ENCODE measurements at regions not wholly inside any gene's neighbourhood (a gene's known extent, or its start where the extent isn't known, plus 50 kb on each side); places are given as distances from the start of the nearest gene placed in this dataset.

DNA sequence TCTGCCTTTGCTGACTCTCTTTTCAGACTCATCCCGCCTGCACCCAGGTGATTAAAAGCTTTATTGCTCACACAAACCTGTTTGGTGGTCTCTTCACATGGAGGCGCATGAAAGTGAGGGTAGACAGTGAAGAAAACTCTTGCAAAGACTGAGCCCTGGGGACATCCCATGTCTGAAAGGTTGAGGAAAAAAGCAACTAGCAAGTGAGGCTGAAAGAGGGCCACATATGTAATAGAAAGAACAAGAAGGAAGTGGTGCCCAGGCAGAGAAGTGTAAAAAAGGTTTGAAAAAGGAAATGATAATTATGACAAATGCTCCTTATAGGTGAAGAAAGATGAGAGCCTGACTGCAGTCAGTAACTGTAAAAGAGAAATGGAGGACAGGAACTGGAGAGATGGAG lies 115.9 kb upstream of the NEK7 start:
- DNase-seq (ENCODE audit: low spot score): no peak

DNA sequence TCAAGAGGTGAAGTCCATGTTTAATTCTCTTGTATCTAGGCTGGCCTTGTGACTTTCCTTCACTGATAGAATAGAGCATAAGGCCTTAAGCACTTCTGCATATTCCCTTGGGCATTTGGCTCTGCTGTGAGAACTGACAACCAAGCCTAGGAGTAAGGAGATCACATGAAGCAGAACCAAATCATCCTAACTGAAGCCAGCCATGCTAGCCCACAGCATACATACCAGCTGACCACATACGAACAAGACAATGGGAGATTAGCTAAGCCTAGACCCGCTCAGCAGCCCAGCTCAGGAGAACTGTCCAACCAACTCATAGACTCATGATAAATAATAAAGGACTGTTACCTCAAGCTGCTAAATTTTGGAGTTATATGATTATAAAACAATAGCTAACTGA lies 114.6 kb upstream of the NEK7 start:
- no peak for DNase-seq (ENCODE audit: low spot score)

DNA sequence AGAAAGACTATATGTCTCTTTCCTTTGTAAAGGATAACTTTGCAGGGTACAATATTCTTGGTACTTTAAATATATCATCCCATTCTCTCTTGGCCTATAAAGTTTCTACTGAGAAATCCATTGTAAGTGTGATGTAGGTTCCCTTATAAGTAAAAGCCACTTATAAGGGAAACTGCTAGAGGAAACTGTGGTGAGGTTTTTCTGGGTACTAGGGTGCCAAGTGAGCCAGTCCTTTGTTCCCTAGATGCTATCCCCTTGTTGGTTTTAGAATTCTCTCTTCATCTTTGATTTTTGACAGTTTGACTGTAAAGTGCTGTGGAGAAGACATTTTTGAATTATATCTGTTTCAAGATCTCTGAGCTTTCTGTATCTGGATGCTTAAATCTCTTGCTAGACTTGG lies 108.9 kb upstream of the NEK7 start:
- no peak for DNase-seq (ENCODE audit: low spot score)

DNA sequence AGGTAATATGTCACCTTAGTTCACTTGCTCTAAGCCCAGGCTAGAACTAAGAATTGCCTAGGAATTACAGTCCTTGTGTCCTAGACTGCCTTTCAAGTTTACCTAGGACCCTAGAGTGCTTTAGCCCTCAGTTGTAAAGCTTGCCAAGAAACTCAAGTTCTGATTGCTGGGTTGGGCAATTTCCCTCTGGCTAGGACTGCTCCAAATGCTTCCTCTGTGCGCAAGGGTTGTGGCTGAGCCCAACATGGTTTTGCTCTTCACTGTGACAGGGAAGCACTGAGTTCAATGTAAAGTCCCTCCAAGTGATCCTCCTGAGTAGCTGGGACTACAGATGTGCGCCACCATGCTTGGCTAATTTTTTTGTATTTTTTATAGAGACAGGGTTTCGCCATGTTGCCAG lies 102.3 kb upstream of the NEK7 start:
- DNase-seq (ENCODE audit: low spot score): no peak

DNA sequence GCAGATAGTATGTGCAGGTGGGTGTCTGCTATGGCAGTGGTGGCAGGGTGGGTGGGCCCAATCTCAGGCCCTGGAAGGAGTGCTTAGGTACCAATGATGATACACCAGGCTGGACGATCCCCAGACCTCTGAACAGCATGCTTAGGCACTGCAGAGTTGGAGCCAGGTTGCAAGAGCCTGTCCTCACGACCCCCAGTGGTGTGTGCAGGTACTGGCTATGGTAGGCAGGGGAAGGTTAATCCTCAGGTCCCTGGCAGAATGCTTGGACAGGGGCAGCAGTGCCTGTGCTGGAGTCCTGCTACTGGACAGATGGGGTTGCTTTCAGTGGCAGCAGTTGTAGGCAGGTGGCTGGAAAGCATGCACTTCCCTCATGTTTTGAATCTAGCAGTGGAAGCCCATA lies 100.5 kb upstream of the NEK7 start:
- peak; percentile 46 for DNase-seq (ENCODE audit: low spot score)

DNA sequence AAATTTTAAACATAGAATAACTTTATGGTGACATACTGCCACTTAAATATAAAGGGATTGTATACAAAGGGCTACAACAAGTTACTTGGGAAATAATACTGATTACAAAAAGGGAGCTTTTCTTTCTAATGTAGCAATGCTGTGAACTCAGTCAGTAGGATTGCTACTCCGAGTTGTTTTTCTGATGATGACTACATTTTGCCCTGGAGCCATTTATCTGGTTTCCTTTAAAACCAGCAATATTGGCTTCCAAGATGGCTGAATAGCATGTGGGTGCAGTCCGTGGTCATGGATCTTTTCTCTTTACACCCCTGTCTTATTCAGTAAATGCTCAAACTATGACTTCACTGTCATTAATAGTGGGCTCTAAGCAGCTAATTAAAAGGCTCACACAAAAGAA lies 92.6 kb upstream of the NEK7 start:
- no peak for DNase-seq (ENCODE audit: low spot score)

DNA sequence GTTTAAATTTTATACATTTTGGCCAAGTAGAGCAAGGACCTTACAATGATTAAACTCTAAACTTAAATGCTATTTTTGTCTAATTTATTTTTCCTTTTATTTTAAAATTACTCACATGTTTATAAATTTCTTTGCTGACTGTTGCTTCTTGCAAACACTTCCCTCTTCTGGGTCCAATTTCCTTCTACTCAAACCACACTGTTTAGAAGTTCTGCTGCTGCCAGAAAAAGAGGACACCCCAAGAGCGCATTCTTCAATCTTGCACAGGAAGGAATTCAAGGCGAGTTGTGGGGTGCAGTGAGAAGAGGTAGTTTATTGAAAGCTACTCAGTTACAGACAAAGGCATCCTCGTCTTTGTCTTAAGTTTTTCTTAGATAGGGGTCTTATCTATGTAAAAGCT lies 88.5 kb upstream of the NEK7 start:
- DNase-seq (ENCODE audit: low spot score): no peak

DNA sequence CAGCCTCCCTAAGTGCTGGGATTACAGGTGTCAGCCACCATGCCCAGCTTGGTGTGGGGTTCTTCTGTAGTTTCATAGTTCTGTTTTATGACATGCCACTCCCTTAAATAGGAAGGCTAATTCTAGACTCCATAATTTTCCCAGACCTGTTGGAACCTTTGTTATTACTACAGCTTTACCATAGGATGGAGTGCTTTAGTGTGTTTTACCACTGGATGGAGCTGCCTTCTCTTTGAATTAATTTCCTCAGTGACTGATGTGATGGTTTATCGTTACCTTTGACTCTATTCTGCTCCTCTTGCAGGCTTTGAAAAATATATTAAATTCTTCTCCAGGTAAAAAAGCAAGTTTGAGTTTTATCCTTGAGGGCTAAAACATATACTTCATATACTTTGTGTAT lies 84.6 kb upstream of the NEK7 start:
- DNase-seq (ENCODE audit: low spot score): no peak

DNA sequence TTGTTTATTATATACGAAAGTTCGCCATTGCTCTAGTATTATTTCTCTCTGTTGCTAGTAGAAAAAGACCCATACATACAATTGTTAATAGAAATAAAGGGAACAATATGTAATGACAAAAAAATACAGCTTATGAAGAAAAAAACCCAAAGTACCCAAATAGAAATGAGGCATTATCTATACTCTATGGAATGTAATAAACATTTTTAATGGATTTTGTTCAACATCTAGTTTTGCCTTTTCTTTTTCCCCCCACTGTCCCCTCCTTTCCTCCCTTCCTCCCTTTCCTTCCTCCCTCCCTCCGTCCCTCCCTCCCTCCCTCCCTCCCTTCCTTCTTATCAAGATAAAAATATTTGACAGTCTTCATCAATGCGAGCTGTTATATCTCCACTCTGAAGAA lies 81.5 kb upstream of the NEK7 start:
- no peak for DNase-seq (ENCODE audit: low spot score)

DNA sequence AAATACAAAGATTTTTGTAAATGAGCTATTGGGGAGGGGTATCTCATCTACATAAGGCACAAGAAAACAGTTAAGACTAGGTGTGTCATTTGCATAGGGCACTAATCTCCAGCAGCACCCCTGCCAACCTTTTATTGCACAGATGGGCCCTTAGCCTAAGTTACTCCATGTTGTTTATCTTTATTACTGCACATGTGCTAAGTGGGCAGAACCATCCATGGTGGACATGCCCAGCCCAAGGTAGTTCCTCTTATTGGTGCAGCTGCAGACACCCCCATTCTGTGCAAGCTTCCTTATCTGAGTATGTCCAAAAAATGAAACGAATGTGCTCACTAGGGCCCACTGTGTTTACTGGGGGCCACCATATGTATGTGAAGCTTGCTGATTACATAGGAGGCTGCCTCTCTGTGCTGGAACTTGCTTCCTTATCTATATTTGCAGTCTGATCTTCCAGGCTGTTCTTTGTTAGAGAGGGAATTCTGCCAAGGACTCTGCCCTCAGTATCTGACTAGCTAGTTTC lies 77.3 kb upstream of the NEK7 start:
- no peak for DNase-seq (ENCODE audit: low spot score)

DNA sequence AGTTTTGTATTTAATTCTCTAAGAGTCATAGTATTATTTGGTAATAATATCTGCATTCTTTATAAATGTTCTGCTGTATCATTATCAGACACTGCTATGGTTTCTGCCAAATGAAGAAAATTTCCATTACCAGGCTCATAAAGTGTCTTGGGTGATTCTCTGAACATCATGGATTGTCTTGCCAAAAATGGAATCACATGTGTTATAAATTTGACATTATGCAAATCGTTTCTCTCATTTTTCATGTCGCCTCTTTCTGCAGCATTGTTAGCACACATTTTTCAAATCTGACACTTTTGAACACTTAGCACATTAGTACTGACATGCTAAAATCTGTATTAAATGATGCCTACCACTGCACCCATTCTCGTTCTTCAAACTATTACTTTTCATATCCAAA lies 74.2 kb upstream of the NEK7 start:
- DNase-seq (ENCODE audit: low spot score): no peak

DNA sequence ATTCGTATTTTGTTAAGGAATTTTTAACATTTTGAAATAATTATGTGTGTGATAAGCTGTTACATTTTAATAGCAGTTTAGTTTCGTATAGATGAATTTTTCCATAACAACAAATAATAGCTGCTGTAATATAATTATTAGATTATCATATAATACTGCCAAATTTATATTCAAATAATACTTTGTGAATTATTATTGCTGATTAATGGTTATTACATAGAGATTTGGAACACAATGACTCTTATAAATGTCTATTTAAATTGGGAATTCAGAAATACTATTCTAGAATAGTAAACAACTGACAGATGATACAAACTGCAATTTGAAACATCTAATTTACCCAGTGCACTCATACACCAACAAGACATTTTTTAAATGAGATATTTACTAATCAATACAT lies 73.2 kb upstream of the NEK7 start:
- no peak for DNase-seq (ENCODE audit: low spot score)

DNA sequence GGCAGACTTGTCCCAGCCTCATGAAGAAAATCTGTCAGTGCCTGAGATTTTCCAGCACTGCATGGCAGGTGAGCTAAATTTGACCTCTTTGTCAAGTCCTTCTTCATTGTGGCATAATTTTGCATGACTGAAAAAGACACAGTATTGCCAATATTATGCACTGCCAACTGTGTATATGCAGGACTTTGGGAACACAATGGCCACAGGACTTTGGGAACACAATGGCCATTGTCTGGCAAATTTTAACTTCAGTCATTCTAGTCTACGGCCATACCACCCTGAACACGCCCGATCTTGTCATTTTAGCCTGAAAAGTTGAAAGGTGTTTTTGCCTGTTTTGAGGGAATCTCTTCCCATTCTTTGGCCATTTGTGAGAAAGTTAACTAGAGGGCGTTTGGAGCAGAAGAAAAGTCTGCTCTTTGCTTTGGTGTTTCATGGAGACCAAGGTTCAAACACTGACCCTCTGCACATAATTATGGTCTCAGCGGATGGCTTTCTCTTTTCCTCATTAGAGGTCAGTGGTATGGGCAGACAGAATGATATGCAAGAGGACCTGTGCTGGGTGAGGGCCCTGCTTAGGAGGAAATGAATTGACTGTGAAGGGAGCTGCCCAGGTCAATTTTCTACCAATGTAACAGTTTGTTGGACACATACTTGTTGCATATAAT lies 72.4 kb upstream of the NEK7 start:
- no peak for DNase-seq (ENCODE audit: low spot score)

DNA sequence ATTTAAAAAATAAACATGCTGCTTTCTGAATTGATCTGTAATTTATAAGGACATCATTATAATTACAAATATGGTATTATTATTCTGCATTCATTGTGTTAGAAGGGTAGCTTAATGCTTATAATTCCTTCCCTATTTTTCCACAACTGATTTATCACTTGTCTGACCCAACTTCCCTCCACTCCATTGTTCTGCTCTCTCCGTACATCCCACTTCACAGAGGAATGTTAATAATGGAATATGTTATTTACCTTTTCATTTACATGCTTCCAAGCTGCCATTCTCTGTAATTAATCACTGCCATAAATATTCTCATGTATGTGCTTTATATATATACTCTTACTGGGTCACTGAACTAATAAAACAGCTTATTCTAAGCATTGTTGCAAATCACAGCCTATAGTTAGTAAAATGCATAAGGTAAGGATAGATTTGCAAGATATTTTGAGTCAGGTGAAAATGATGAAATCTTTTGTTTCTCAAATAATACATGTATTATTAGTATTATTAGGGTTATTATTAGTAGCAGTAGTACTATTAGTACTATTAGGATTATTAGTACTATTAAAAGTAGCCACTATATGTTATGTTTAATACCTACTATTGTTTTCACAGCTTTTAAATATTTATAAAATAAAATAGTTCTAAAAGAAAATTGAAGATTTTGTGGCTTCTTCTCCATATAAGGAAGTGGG lies 70.6 kb upstream of the NEK7 start:
- no peak for DNase-seq (ENCODE audit: low spot score)

DNA sequence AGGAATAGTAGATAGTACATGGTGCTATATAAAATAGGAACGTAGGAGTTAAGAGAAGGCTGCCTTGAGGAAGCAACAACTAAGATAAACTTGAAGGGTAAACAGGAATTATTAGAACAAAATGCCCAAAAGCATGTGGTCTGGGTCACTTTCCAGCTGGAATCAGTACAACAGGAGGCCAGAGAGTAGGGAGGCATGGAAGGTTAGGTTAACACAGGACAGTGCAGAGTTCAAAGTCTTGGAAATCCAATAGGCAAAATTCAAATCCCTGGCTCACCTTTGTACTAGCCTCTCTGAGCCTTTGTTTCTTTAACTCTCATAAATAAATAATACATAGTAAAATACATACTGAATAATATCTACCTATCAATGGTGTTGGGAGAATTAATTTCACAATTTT lies 69.0 kb upstream of the NEK7 start:
- DNase-seq (ENCODE audit: low spot score): no peak

DNA sequence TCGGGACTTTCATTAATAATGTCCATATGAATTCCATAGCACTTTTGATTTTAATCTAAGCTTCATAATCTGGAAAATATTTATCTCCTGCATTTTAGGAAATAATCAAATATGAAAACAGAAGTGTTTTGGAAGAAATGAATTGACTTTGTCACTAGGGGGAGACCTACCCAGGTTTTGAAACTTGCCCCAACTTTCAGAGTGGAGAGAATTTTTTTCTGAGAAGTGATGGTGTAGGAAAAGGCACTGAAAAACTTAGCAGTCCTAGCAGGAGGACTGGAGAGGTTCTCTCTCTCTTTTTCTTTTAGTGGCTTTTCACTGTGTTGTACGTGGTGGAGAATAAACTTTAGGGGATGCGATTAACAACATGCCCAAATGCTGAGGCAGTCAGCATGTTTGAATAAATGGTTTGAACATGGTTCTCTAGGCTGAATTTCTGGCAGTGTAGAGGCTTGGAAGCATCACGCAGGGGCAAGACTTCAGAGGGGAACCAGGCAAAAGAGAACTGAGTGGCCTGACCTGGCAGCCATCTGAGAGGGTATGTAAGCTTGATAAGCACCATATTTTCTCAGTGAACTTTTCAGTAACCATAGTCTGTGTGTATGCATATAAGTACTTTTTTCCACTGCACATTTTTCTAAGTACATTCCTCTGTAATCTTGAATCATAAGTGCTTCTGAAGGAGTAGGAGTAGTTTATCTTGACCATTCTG lies 68.3 kb upstream of the NEK7 start:
- peak; percentile 60 for DNase-seq (ENCODE audit: low spot score)

DNA sequence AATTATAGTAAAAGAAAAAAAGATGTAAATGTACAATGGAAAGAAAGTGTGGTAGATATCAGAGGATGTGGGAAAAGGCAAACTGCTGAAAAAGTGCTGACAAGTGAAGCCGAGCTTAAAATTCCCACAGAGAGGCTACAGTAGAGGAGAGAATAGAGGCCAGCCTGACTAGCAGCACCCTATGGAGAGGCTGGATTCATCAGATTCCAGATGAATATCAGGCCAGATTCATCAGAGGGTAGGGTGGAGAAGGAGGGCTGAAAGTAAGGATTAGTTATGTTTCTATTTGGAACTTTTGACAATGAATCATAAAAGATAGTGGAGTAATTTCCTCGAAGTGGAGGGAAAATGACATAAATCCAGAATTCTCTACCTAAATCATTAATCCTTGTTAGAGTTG lies 60.4 kb upstream of the NEK7 start:
- DNase-seq (ENCODE audit: low spot score): no peak

DNA sequence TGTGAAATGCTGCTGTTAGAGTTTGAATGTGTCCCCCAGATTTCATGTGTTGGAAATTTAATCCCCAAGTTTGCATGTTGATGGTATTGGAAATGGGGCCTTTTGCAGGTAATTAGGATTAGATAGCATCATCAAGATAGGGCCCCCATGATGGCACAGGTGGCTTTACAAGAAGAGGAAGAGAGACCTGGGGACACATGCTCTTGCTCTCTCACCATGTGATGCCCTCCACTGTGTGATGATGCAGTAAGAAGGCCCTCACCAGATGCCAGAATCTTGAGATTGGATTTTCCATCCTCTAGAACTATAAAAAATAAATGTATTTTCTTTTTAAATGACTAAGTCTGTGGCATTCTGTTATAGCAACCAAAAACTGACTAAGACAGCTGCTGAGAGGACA lies 57.0 kb upstream of the NEK7 start:
- no peak for DNase-seq (ENCODE audit: low spot score)

DNA sequence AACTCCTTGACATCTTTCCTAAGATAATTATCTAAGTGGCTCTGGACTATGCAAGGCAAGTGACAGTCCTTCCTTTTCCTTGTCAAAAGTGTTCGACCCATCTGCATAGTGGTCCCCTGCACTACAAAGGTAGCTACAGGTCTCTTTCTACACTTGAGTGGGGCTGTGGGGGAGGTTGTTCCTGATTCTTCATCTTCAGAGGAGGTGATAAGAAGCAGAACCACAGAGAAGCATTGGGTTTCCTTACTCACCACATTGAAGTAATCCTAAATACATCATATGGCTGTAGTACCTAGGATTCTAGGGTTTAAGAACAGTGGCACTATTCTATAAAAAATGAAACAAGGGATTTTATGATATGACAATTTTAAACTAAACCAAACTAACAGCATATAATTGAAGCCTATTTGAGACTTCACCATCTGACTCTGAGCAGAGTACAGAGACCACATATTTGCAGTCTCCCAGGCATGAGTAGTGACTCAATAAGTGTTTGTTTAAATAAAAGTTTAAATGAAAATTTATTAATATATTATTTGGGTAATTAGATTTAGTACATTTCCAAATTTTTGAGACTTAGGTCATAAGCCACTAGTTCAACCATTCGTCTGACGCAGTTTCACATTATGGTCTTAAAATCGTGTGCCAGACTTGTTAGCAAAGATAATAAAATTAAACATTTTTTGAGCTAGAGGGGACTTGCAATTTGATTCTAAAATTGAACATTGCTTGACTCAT lies 54.9 kb upstream of the NEK7 start:
- DNase-seq (ENCODE audit: low spot score): no peak

DNA sequence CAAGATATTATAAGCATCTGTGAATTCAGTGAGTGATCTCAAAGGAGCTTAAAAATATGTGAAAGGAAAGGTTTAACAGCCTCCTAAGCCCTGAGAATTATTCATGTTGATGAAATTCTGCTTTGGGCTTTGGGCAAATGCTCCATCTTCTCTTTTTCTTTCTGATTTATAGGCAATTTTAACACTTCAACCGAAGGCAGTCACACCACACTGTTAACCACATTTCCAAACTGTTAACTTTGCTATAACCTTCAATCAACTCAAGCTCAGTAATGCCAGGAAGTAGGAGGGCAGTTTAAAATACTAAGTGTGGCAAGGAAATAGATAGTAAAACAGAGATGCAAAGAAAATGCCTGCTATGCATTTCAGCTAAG lies 54.4 kb upstream of the NEK7 start:
- no peak for DNase-seq (ENCODE audit: low spot score)

DNA sequence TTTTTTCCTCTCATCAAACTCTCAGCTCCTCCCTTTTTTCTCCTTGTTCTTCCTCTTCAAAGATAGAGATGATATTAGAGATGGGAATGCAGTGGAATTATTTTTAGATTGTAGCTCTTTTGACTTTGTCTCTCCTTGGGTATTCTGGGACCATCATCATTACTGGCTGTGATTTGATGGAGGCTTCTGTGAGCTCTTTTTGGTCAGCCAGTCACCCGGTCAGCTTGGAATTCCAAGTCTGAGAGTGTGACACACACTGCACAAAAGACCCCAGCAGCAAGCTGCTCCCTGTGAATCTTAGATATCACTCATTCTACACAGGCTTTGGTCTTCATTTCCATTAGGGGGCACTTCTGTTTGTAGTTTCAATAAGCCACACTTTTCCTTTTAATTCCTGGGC lies 51.6 kb upstream of the NEK7 start:
- DNase-seq (ENCODE audit: low spot score): no peak

DNA sequence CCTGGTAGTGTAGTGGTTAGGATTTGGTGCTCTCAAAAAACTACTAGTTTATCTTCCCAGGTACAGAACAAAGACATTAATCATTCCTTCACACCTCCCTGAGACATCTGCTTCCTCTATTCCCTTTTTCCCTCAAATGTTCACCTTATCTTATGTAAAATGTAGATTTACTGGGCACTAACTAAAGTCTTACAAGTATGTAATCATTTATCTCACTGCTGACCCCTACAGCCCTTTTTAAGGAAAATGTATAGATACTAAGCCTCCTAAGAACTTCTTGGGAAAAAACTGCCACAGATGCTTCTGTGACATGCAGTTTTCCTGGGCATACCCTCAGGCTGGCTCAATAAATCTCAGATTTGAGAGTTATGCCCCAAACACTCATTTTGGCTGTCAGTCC lies 50.8 kb upstream of the NEK7 start:
- DNase-seq (ENCODE audit: low spot score): peak; percentile 11

Measured in NAMALWA (cell line).